Caco-2 (cell line): ENCODE measurements at regions not wholly inside any gene's neighbourhood (a gene's known extent, or its start where the extent isn't known, plus 50 kb on each side); places are given as distances from the start of the nearest gene placed in this dataset.

Experiments
- BruUV-seq: library from RNA; stranded (reverse); fragments of 400-500 nt; replicated peaks from 2 replicates; lab custom pipeline; 2021; lab: Mats Ljungman, UMichigan
- CTCF ChIA-PET: fragments of 300-600 bp; sonication (Branson Sonifier 250); formaldehyde crosslinking; loops from one replicate; lab custom pipeline; 2022; ENCODE audit warnings: antibody characterized with exemption; lab: Charles Lee
- POLR2A ChIA-PET: fragments of 300-600 bp; sonication (Branson Sonifier 250); formaldehyde crosslinking; loops from one replicate; lab custom pipeline; 2022; ENCODE audit warnings: antibody characterized with exemption; lab: Charles Lee
- DNase-seq, 2 experiments: peaks; one replicate each; pipeline versions ENCODE4 v3.0.0 to v3.0.0-alpha.2; 2020 to 2022
- H3K27me3 ChIP-seq: replicated peaks from 2 replicates; pipeline ENCODE4 v1.6.0; 2011; ENCODE audit warnings: low read length; ENCODE audit not compliant: control insufficient read depth, insufficient read depth
- H3K36me3 ChIP-seq: 2 replicates; pipeline ENCODE4 v1.5.1; 2011; ENCODE audit warnings: low read length; ENCODE audit not compliant: control insufficient read depth, insufficient read depth
- H3K4me1 ChIP-seq: fragments of 250-450 bp; sonication (Bioruptor Pico); 2 replicates; pipeline ENCODE4 v1.5.1; 2020; ENCODE audit warnings: mild to moderate bottlenecking
- H3K4me3 ChIP-seq: 2 replicates; pipeline ENCODE4 v1.5.1; 2011; ENCODE audit warnings: low read depth, mild to moderate bottlenecking, control low read depth, low read length
- H3K9me3 ChIP-seq: fragments of 250-450 bp; sonication (Bioruptor Pico); 2 replicates; pipeline ENCODE4 v1.5.1; 2020; ENCODE audit warnings: mild to moderate bottlenecking, moderate library complexity
- H3K27ac Mint-ChIP-seq: one replicate; pipeline ENCODE4 v1.8.0; 2022; ENCODE audit warnings: mixed read lengths; ENCODE audit not compliant: unreplicated experiment
- H3K27me3 Mint-ChIP-seq: one replicate; pipeline ENCODE4 v1.8.0; 2022; ENCODE audit warnings: mixed read lengths; ENCODE audit not compliant: insufficient read depth, unreplicated experiment
- H3K36me3 Mint-ChIP-seq: one replicate; pipeline ENCODE4 v1.8.0; 2022; ENCODE audit warnings: mild to moderate bottlenecking, mixed read lengths; ENCODE audit not compliant: insufficient read depth, unreplicated experiment
- H3K4me1 Mint-ChIP-seq: one replicate; pipeline ENCODE4 v1.8.0; 2022; ENCODE audit warnings: low read depth, mixed read lengths; ENCODE audit not compliant: unreplicated experiment
- H3K4me3 Mint-ChIP-seq: one replicate; pipeline ENCODE4 v1.8.0; 2022; ENCODE audit warnings: mild to moderate bottlenecking, moderate library complexity, mixed read lengths; ENCODE audit not compliant: unreplicated experiment
- H3K9me3 Mint-ChIP-seq: one replicate; pipeline ENCODE4 v1.8.0; 2022; ENCODE audit warnings: mixed read lengths; ENCODE audit not compliant: unreplicated experiment
- CTCF ChIP-seq, 2 experiments: fragments of 200-600 bp in 1 of 2; IDR thresholded peaks; 1 replicate in 1 of 2; 2 replicates in 1 of 2; pipeline versions ENCODE4 v1.5.1 to v1.8.0; 2011 to 2022; ENCODE audit warnings: antibody characterized with exemption in 1 of 2, control low read depth in 1 of 2, inconsistent platforms in 1 of 2, low read depth in 1 of 2, low read length in 1 of 2, mild to moderate bottlenecking in 1 of 2, moderate library complexity in 1 of 2; ENCODE audit not compliant: insufficient read depth in 1 of 2, severe bottlenecking in 1 of 2, unreplicated experiment in 1 of 2
- intact Hi-C: fragments of 100-400 bp; cut with micrococcal nuclease; formaldehyde crosslinking; loops from one replicate; pipeline ENCODE4 v1.10.0; 2022; ENCODE audit not compliant: unreplicated experiment

- Histone ChIP-seq H3K36me3 (no peaks in the 10 kb centered on the region), H3K27me3 (no peaks in the 10 kb centered on the region), H3K4me1 (no peaks in the 10 kb centered on the region), H3K9me3 (no peaks in the 10 kb centered on the region), H3K4me3 (no peak overlapping the region)
- Mint-ChIP-seq H3K9me3 (no peaks in the 10 kb centered on the region), H3K4me1 (peaks cover 5% of the 10 kb centered on the region), H3K27me3 (no peaks in the 10 kb centered on the region), H3K36me3 (no peaks in the 10 kb centered on the region), H3K4me3 (no peak overlapping the region), H3K27ac (no peak overlapping the region)
- no peak for DNase-seq
- no peak for TF ChIP-seq CTCF (IDR thresholded peaks at IDR 0.05; ENCODE audit: insufficient read depth in 1 of 2, low read depth in 1 of 2, low read length in 1 of 2, severe bottlenecking in 1 of 2, unreplicated experiment in 1 of 2)
- intact Hi-C loops, result no loop called here
- ChIA-PET CTCF (no interaction called here), POLR2A (no interaction called here)
- BruUV-seq, result no TSS peak
Measured at GRCh38 chr13:57346786-57347185, 179.8 kb downstream of the PRR20E start.

GRCh38 chr13:57352114-57352513, 185.1 kb downstream of the PRR20E start:
- no TSS peak for BruUV-seq
- H3K36me3 ChIP-seq, result no peaks in the 10 kb centered on the region
- DNase-seq, result no peak
- H3K4me1 Mint-ChIP-seq, result no peaks in the 10 kb centered on the region
- no peak for TF ChIP-seq CTCF (IDR thresholded peaks at IDR 0.05; ENCODE audit: insufficient read depth in 1 of 2, low read depth in 1 of 2, low read length in 1 of 2, severe bottlenecking in 1 of 2, unreplicated experiment in 1 of 2)
- no peak overlapping the region for H3K4me3 Mint-ChIP-seq
- no peaks in the 10 kb centered on the region for H3K27me3 ChIP-seq
- CTCF ChIA-PET, result no interaction called here
- H3K4me3 ChIP-seq, result no peak overlapping the region
- no peaks in the 10 kb centered on the region for H3K27me3 Mint-ChIP-seq
- POLR2A ChIA-PET, result no interaction called here
- H3K4me1 ChIP-seq, result no peaks in the 10 kb centered on the region
- intact Hi-C loops, result no loop called here
- no peaks in the 10 kb centered on the region for H3K9me3 ChIP-seq
- H3K27ac Mint-ChIP-seq, result no peak overlapping the region
- no peaks in the 10 kb centered on the region for H3K9me3 Mint-ChIP-seq
- no peaks in the 10 kb centered on the region for H3K36me3 Mint-ChIP-seq

- ChIA-PET CTCF (no interaction called here), POLR2A (no interaction called here)
- TF ChIP-seq CTCF (IDR thresholded peaks at IDR 0.05; ENCODE audit: insufficient read depth in 1 of 2, low read depth in 1 of 2, low read length in 1 of 2, severe bottlenecking in 1 of 2, unreplicated experiment in 1 of 2), result no peak
- BruUV-seq, result no TSS peak
- Mint-ChIP-seq H3K27me3 (no peaks in the 10 kb centered on the region), H3K9me3 (no peaks in the 10 kb centered on the region), H3K36me3 (no peaks in the 10 kb centered on the region), H3K4me3 (no peak overlapping the region), H3K27ac (no peak overlapping the region), H3K4me1 (no peaks in the 10 kb centered on the region)
- Histone ChIP-seq H3K4me1 (no peaks in the 10 kb centered on the region), H3K9me3 (no peaks in the 10 kb centered on the region), H3K27me3 (no peaks in the 10 kb centered on the region), H3K36me3 (no peaks in the 10 kb centered on the region), H3K4me3 (no peak overlapping the region)
- intact Hi-C loops, result no loop called here
- DNase-seq, result no peak
Measured at GRCh38 chr13:57353831-57354230, 186.8 kb downstream of the PRR20E start.
